ENCODE measurements at regions not wholly inside any gene's neighbourhood (a gene's known extent, or its start where the extent isn't known, plus 50 kb on each side); places are given as distances from the start of the nearest gene placed in this dataset.

DNA sequence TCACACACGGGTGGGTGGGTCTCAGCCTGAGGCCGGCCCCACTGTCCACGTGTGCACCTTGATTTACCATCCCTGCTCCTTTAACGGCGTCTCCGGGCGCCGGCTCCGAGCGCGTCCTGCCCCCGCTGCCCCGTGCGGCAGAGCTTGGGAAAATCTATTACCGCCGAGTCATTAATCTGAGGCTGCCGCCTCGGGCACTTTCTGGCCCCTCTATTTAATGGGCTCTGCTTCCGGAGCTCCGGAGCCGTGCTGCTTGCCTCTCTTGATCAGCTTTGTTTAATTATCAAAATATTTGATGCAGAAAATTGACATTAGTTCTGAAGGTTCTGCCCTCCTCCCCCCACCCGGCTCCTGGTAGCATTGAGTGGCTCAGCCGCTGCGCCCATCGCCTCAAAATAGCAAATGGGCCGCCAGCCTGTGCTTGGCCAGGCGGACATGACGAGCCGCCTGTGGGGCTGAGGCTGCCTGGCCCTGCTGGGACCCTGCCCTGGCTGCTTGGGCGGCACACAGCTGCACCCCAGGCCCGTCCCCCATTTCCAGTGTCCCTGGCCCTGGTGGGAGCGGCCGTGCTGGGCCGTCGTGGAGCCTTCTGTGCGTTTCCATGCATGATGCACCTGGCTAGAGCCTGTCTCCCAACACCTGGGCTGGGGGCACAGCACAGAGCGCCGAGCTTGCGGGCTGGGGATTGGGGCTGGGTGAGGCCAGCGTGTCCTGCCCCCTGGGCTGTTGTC lies 81.6 kb upstream of the TTC34 start:
- intact Hi-C loops (cut with micrococcal nuclease) = no loop called here
- no peak for ATAC-seq

DNA sequence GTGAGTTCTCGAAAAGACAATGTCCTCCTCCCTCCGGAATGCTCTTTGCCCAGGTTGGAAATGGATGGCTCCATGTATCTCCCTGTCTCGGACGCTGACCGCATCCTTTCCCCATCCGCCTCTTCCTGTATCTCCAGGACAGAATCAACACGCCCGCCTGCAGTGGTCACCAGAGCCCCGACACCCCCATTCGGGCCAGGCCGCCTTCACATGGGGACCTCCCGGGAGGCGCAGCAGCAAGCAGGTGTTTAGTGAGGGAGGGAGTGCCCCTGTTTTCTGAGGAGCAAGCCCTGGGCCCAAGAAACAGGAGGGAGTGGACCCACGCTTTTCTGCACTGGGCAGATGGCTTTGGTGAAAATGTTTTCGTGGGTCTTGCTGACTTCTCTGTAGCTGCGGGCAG lies 83.5 kb upstream of the TTC34 start:
- ATAC-seq = no peak
- DNase-seq = no peak
- intact Hi-C loops (cut with micrococcal nuclease) = no loop called here

More for the DNA sequence above, 81.6 kb upstream of the TTC34 start:
- no peak for DNase-seq

DNA sequence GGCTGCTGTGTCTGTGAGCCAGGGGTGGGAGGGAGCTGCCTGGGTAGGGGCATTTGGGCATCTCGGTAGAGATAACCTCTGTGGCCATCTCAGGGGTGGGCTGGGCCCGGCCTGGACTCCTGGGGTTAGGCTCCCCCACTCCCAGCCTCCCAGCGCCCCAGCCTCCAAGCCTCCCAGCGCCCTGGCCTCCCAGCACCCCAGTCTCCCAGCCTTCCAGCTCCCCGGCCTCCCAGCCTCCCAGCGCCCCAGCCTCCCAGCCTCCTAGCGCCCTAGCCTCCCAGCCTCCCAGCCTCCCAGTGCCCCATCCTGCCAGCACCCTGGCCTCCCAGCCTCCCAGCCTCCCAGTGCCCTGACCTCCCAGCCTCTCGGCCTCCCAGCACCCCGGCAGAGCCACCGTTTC lies 85.1 kb upstream of the TTC34 start:
- ATAC-seq (no peak), DNase-seq (no peak)
- intact Hi-C loops (cut with micrococcal nuclease) = no loop called here

DNA sequence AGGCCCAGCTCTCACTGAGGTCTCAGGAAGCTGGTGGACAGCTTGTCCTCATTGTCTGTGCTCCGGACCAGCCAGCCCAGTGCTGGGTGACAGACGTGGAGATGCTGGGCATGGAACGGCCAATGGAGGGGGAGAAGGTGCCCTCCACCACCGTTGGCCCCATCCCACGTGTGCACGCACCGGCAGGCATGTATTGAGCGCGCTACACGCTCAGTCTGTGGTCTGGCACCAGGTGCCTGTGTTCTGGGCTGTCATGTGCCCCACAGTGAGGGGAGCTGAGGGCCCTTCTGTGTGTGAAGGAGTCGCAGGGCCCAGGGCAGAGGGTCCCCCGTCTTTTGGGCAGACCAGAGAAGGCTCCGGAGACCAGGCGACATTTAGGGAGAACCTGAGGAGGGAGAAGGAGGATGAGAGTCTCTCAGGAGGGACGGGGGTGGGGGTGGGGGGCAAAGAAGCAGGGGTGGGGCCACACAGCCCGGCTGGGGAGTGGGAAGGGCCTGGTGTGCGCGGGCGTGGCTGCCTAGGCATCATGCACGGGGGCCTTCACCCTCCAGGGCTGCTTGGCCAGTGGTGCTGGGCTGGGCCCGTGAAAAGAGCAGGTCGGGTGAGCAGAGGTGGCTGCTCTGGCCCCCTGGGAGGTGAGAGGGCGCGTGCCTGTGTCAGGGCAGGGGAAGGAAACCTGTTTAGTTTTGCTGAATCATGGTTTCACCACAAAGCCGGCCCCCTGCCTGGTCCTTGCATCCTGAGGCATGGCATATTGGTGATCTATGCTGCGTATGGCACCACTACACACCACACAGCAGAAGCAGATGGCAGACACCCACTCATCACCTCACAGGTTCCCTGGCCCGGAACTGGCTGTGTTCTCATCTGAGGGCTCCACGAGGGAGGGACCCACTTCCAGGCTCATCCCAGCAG lies 86.7 kb upstream of the TTC34 start:
- ATAC-seq = no peak
- no peak for DNase-seq
- intact Hi-C loops (cut with micrococcal nuclease) = no loop called here

DNA sequence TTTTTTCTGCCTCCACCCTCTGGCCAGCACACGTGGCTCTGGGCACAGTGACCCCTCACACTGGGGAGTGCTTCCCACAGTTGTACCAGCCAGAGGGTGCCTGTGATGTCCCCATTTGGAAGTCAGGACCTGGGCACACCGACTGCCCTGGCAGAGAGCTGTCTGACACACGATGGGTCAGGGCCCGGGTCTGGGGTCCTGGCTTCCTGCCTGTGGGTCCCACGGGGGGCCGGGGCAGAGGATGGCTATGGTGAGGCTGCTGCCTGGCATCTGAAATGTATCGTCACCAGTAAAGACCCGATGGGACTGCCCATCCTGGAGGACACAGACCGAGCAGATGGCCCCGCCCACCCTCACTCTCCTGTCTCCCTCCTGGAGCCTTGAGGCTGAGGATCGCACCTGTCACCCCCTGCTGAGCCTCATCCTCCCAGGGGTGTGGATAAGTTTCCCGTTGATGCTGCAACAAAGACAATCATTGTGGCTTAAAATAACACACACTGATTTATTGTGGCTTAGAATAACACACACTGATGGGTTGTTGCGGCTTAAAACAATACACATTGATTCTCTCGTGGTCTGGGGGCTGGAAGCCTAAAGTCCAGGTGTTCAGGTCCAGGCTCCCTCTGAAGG lies 88.8 kb upstream of the TTC34 start:
- ATAC-seq (no peak), DNase-seq (no peak)
- intact Hi-C loops (cut with micrococcal nuclease) = no loop called here

DNA sequence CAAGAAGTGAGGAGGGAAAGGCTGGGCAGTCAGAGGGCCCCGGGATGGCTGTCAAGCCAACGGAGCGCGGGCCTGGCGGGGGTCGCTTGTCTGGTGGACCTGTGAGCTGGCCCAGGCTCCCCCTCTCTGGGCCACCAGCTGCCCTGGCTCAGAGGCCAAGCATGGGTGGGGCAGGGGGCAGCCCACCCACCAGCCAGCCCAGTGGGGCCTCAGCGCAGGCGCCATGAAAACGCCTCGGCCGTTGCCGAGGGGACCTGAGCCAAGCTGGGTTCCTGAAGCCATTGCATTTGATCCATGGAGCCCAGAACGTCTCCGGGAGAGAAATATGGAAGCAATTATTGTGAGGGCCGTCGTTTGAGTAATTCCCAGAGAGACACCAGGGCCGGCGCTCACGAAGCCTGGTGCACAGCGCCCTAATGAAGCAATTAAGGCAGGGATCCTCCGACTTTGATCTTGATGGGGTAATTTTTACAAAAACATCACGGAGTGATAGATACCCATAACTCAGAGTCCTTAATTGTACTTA lies 90.5 kb upstream of the TTC34 start:
- ATAC-seq = no peak
- intact Hi-C loops (cut with micrococcal nuclease) = no loop called here
- DNase-seq = no peak

DNA sequence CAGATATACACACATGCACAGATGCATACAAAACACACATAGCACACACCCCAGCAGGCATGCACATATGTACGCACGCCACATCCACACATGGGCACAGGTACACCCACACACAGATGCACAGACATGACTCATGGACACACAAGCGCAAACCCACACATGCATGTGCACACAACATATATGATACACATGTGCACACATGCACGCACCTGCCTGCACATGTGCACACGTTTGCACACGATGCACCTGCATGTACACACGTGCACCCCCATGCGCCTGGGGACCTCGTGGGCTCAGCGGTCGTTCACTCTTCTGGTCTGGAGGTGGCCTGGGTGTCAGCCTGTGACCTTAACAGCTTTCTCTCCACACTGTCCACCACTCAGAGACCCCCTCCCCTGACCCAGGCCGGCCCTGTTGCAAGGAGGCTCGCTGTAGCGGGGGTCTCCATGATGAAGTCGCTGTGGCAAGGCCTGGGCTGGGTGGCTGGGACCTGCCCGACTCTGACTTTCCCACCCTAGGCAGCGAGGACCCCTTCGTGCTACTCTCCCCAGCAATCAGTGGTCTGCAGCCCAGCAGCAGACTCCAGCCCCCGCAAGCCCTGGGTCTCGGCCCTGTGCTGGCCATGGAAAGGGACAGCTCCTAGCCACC lies 92.1 kb upstream of the TTC34 start:
- ATAC-seq (no peak), DNase-seq (no peak)
- intact Hi-C loops (cut with micrococcal nuclease) = no loop called here

DNA sequence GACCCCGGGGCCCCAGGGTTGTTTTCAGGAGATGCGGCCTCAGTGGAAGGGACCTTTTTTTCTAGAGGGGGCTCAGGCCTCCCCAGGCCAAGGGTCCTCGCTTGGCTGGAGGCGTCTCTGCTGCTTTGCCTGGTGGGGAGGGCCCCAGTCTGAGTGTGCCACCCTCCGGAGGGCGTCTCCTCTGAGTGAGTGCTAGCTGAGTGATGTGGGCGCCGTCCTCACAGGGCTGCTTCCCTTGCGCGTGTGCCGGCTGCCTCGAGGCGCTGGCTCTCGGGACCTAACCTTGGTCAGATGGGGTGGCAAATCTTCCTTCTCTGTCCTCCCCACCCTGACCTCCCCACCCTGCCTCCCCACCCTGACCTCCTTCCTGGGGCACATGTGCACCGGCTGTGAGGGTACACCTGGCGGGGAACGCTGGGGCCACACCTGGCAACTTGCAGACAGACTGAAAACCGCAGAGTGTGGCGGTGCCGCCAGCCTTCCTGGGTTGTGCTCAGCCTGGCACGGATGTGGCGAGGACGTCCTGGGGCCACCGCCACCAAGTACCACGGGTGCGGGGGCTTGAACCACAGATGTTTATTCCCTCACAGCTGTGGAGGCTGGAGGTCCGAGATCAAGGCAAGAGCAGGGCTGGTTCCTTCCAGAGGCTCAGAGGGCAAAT lies 93.0 kb upstream of the TTC34 start:
- intact Hi-C loops (cut with micrococcal nuclease) = no loop called here
- DNase-seq (no peak), ATAC-seq (no peak)

DNA sequence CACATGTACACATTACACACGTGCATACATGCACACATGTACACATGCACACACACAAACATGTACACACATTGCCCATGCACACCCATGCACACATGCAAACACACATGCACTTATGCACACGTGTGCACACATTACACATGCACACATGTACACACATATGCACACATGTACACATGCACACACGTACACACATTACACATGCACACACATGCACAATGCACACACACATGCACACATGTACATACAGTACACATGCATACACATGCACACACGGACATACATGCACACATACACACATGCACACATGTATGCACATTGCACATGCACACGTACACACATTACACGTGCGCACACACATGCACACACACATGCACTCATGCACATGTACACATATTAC lies 95.3 kb upstream of the TTC34 start:
- intact Hi-C loops (cut with micrococcal nuclease) = no loop called here
- ATAC-seq (no peak), DNase-seq (no peak)

DNA sequence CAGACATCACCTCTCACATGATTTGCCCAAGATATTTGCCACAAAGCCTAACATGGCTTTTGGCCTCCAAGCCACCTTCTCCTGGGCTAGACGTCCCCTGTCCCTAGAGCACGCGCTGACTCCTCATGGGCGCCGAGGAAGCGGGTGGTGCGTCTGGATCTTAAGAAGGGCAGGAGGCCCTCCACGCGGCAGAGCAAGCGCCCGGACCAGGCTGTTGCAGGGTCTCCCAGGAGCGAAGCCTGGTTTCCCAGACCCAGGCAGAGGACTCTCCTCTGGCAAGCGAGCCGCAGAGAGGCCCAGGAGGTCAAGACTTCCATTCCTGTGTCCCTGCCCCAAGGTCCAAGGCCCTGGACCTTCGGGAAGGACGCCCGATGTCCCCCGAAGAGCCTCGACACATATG lies 101.7 kb upstream of the TTC34 start:
- intact Hi-C loops (cut with micrococcal nuclease) = no loop called here
- DNase-seq (no peak), ATAC-seq (no peak)

DNA sequence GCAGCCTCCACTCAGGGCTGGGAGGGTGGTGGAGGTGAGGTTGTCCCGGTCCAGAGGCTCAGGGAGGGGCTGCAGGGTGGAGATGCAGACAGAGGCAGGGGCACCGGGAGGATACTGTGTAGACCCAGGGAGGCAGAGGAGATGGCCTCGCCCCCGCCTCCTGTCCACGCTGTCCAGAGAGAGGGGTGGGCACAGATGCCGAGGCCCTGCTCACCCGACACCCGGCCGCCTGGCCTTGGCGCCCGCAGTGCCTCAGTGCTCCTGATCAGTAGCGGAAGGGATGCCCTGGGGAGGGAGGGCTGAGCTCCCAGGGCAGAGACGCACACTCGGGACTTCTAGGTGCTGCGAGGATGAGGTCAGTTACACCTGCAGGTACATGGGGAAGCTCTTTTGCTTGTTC lies 102.7 kb upstream of the TTC34 start:
- ATAC-seq = no peak

DNA sequence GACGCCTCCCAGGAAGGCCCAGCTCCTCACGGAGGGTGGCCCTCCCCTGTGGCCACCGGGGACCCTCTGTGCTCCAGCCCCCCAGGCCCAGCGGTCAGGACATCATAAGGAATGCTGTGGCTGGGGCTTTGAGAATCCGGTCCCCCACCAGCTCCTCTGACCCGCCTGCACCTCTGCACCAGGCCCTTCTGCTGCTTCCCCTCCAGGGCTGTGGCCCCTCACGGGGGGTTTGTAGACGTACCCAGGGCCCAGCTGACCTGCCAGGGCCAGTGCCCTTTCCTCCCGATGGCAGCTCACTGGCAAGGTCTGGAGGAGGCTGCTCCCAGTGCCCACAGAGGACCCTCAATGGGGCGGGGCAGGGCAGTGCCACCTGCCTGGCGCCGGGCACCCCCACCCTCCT lies 103.9 kb upstream of the TTC34 start:
- DNase-seq = no peak
- no peak for ATAC-seq
- intact Hi-C loops (cut with micrococcal nuclease) = no loop called here

More for the DNA sequence above, 102.7 kb upstream of the TTC34 start:
- intact Hi-C loops (cut with micrococcal nuclease) = no loop called here
- DNase-seq = no peak

DNA sequence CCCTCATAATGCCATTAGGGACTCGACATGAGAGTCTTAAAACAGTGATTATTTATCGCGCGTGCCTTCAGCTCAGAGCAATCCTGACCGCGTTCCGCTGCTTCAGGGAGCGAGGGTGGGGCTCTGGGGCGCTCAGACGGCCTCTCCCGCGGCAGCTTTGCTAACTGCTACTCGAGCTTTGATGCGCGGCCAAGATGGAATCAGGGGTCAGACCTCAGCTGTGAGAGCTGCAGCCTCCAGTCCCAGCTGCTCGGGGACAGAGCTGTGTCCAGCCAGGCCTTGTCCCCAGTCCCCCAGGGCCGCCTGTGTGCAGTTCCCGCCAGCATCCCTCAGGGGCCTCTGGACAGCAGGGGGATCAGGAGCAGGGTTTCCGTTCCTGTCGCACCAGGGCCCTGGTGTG lies 104.6 kb upstream of the TTC34 start:
- intact Hi-C loops (cut with micrococcal nuclease) = no loop called here
- DNase-seq = no peak
- peak; percentile 30 for ATAC-seq

DNA sequence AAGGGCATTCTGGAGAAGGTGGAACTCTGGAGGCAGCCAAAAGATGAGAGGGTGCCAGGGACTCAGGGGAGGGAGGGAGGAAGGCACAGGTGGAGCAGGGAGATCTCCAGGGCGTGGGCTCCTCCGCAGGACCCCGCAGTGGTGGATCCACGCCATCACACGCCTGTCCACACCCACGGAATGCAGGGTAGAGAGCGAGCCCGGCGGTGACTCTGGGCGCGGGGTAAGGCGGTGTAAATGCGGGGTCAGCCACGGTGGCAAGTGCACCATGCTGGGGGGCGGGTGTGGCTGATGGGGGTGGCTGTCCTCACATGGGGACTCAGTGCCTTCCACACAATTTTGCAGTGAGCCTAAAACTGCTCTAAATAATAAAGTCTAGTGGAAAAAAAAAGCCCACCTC lies 105.1 kb upstream of the TTC34 start:
- intact Hi-C loops (cut with micrococcal nuclease) = no loop called here
- ATAC-seq (no peak), DNase-seq (no peak)

DNA sequence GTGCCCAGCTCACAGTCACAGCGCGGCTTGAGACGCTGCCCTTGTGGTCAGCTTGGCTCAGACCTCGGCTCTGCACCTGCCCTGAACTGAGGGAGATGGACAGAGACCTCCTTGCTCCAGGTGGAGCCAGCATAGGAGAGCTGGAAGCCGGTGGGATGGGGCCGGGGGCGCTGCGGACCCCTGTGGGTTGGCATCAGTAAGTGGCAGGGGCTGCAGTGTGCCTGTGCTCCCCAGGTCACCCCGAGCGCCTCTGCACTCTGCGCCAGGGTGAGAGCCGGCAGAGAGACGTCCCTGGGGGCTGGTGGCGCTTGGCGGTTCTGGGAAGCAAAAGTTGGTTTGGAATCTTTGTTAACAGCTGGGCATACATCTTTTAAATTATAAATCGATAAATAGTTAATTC lies 105.6 kb upstream of the TTC34 start:
- DNase-seq = no peak
- intact Hi-C loops (cut with micrococcal nuclease) = no loop called here
- no peak for ATAC-seq

DNA sequence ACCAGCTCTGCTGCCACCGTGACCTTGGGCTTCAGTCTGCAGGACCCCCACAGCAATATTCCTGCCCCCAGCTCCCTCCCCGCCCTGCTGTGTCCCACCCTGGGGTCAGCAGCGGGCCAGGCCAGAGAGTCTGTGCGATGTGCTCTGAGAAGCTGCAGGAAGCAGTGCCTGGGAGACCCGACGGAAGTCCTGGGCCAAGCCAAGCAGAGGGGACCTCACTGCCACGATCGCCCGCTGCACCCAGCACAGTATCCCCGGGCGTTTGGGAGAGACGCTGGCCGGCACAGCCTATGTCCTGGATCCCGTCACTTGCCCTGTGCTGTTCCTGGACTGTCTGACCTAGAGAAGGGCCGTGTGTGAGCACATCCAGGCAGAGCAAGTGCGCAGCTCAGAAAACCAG lies 106.6 kb upstream of the TTC34 start:
- DNase-seq (no peak), ATAC-seq (no peak)
- intact Hi-C loops (cut with micrococcal nuclease) = no loop called here

DNA sequence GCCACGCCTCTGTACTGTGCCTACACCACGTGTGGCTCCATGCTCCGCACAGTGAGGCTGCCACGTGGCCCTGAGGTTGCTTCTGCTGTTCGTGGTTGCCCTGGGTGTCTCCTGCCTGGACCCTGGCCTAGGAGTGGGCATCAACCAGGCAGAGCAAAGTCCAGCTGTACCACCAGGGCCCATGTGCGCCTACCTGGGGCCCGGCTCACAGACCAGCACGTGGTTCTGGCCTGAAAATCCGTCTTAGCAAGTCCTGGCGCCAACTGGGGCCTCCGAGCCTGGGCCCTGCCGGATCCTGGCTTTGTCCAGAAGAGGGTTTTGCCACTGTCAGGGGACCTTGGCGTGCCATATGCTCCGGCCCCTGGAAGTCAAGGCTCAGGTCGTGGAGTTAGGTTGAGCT lies 107.1 kb upstream of the TTC34 start:
- DNase-seq = no peak
- ATAC-seq = no peak
- intact Hi-C loops (cut with micrococcal nuclease) = no loop called here

DNA sequence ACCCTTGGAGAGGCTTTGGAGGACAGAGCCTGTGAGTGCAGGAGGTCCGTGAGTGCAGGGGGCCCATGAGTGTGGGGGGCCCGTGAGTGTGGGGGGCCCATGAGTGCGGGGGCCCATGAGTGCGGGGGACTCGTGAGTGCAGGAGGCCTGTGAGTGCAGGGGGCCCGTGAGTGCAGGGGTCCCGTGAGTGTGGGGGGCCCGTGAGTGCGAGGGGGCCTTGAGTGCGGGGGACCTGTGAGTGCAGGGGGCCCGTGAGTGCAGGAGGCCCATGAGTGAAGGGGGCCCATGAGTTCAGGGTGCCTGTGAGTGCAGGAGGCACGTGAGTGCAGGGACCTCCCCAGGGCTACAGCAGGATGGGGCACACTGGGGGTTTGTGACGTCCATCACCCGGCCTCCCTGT lies 108.3 kb upstream of the TTC34 start:
- intact Hi-C loops (cut with micrococcal nuclease) = no loop called here
- no peak for DNase-seq
- ATAC-seq = no peak

DNA sequence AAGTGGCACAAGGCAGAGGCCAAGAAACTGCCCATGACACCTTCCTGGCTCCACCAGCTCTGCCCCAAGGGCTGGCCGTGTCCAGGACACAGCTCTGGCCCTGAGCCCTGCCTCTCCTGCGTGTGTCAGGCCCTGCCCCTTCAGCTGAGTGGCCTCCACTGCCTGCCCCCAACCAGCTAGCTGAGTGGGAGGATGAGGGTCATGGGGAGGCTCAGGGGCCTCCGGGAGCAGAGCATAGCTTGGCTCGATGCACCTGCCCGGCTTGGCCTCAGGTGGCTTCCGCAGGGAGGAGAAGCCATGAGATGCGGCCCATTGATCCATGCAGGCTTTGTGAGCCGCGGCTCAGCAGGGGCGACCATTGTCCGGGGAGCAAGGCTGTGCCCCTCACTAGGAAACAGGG lies 108.7 kb upstream of the TTC34 start:
- no peak for ATAC-seq
- DNase-seq = no peak
- intact Hi-C loops (cut with micrococcal nuclease) = no loop called here

Data from left ventricle myocardium superior (tissue), 1 donor.